ENCODE measurements at regions not wholly inside any gene's neighbourhood (a gene's known extent, or its start where the extent isn't known, plus 50 kb on each side); places are given as distances from the start of the nearest gene placed in this dataset.

DNA sequence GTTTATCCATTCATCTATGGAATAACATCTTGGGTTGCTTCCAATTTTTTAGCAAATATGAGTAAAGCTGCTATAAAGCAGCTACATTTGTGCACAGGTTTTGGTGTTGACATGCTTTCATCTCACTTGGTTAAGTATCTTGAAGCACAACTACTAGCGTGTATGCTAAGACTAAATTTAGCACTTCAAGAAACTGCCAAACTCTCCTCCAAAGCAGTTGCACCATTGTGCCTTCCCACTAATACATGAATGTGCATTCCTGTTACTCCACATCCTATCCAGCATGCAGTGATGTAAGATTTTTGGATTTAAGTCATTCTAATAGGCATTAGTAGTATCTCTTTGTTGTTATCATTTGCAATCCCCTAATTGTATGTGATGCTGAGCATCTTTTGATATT lies 230.7 kb downstream of the KCNA4 start:
- DNase-seq (ENCODE audit: extremely low read depth in 1 of 11, low read depth in 9 of 11, low spot score in 4 of 11), result no peak

DNA sequence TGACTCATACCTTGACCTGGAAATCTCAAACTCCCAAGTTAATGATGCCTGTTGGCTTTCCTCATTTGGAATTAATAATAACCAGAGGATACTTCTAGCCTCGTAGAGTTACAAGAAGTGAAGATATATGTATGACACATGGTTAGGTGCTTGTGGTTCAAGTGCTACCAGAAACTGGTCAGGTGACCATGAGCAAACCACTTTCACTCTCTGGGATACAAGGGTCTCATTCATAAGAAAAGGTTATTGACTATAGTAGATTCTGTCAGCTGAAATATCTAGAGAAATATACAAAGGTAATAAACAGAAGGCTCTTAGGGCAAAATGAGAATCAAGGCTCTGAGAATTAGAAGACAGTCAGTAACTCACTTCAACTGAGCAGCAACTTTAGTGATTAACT lies 233.3 kb downstream of the KCNA4 start:
- no peak for DNase-seq (ENCODE audit: extremely low read depth in 1 of 11, low read depth in 9 of 11, low spot score in 4 of 11)

DNA sequence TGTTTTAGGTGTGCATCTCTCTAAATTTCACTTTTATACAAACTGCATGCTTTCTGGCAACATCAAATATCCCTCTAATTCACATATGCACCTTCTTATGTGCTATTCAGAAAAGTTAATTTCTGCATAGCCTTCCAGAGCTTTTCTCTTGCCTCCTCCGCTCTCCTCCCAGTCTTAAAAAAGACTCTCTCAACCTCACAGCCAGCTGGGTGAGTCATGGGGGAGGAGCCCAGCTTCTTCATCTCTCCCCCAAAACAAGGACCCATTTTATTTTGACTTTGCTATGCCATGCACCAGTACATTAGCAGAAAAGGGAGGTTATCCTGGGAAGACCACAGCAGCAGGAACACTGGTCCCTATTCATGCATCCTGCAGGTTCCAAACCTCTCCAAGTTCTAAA lies 234.4 kb downstream of the KCNA4 start:
- DNase-seq (ENCODE audit: extremely low read depth in 1 of 11, low read depth in 9 of 11, low spot score in 4 of 11), result no peak

DNA sequence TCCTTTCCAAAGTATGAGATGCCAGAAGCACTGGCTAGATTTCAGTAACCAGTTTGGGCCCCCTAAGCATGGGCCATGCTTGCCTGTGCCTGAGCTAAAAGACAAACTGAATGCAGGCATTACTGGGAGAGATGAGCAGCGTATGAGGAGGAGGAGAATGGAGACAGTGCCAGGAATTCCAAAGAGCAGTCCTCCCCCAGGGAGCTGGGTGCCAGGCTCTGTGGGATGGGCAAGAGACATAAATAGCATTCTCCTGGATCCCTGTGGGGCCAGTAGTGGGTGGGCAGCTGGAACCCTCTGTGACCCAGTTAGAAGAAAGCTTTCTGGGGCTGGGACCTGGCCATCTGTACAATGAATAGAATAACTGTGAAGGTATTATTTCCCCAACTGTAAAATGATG lies 235.6 kb downstream of the KCNA4 start:
- no peak for DNase-seq (ENCODE audit: extremely low read depth in 1 of 11, low read depth in 9 of 11, low spot score in 4 of 11)

DNA sequence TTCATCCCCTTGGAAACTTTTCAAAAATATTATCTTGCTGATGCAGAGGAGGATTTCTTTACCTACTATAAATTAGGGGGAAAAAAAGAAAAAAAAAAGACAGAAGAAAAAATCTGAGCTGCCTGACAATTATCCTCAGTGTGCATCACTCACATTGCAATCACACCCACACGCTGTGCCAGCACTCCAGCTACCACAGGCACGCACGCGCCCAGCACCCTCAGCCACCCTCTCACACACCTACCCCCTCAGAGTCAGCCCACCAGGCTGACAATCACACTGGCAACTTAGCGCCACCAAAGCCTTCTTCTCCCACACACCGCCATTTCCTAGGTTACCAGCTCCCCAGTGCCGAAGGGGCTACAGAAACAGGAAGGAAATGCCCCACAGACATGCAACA lies 236.1 kb downstream of the KCNA4 start:
- no peak for DNase-seq (ENCODE audit: extremely low read depth in 1 of 11, low read depth in 9 of 11, low spot score in 4 of 11)

DNA sequence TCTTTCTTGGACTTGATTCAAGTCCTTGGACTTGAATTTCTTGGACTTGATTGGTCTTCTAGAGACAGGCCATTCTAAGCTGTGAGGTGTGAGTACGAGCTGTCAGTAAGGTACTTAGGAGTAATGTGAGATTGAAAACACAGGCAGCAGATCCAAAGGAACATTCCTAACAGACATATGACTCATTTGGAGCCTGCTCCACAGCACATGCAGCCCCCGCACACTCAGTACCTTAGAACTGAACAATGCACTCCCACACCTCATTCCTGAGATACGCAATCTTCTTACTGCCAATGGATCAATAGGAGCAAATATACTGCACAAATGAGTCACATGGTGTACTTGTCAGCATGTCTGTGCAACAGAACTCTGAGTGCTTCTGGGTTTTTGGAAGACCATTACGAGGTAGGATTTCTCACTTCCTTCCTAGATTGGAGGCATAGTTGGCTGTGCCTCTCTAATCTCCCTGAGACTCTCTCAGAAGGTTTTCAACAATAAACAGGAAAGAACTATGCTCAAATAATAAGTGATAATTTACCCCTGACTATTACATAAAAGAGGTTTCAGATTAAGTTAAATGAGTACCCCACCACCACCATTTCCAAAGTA lies 243.1 kb downstream of the KCNA4 start:
- no peak for DNase-seq (ENCODE audit: extremely low read depth in 1 of 11, low read depth in 9 of 11, low spot score in 4 of 11)

DNA sequence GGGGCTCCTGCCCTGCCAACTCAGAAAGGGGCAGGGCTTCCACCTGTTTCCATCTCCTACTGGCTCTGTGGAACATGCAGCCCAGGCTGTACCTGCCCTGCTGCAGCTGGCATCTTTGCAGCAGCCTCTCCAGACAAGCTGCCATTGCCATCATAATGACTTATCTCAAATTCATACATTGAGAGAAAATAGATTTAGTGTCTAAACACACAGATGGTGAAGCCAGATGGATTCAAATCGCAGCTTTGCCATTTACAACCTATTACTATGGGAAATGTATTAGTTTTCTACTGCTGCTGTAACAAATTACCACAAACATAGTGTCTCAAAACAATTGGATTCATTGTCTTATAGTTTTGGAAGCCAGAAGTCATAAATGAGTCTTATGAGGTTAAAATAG lies 260.0 kb downstream of the KCNA4 start:
- DNase-seq (ENCODE audit: extremely low read depth in 1 of 11, low read depth in 9 of 11, low spot score in 4 of 11), result no peak

DNA sequence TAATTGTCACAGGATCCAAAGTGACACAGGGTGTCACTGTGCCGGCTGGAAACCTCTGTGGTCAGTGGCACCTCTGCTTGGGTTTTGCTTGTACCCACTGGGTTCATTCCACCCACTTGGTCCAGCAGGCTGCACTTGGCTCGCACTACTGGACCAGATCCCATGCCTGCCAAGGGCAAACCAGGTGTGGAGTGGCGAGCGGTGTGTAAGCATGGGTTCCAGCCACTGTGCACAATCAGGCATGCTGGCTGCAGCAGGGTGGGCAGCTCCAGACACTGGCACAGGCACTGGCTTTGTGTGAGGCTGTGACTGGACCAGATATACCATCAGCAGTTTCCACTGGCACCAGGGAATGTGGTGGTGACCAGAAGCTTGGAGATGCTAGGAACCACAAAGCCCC lies 261.4 kb downstream of the KCNA4 start:
- no peak for DNase-seq (ENCODE audit: extremely low read depth in 1 of 11, low read depth in 9 of 11, low spot score in 4 of 11)

DNA sequence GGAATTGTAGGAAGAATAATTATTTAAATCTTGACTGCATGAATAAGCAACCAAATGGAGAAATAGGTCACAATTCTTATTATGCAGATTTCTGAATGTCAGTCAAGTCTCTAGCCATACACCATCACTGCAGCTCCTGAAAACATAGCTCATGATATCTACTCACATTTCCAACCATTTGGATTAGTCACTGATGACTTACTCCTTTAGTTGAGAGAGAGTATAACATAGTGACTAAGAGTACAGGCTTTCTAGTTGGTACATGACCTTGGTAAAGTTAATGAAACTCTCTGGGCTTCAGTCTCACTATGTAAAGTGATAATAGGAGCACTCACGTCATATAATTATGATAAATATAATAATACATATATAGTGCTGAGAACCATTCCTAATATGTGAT lies 265.2 kb downstream of the KCNA4 start:
- no peak for DNase-seq (ENCODE audit: extremely low read depth in 1 of 11, low read depth in 9 of 11, low spot score in 4 of 11)

DNA sequence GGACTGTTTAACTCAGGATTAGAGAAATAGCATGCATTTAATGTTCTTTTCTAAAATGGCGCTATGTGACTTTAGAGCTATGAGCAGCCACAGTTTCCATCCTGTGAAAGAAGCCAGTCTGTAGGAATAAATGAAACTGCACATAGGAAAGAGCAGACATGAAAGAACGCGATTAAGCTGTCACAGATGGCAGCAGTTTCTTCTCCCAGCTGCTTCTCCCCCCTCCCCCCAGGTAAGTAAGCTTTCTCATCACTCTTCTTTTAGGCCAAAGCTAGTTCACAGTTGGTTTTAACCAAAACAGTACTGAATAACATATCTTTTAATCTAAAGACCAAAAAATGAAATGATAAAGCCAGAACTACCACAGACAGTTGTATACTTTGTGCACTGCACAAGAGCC lies 266.4 kb downstream of the KCNA4 start:
- DNase-seq (ENCODE audit: extremely low read depth in 1 of 11, low read depth in 9 of 11, low spot score in 4 of 11), result no peak

DNA sequence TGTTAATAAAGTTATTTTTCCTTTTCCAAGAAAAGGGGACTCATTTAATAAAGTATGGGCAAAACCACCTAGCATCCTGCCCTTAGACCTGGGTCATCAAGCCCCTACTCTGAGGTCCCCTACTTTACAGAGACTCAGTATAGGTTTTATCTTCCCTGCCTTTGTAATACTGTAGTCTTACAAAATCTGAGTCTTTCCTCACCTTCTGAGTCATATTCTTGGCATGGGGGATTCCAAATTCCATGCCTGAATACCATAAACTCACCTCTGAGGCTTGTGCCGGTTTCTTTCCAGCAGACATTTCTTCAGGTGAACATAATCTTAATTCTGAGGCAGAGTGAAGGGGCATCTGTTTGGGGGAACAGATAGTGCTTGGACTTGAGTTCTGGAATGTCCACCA lies 282.5 kb downstream of the KCNA4 start:
- no peak for DNase-seq (ENCODE audit: extremely low read depth in 1 of 11, low read depth in 9 of 11, low spot score in 4 of 11)

DNA sequence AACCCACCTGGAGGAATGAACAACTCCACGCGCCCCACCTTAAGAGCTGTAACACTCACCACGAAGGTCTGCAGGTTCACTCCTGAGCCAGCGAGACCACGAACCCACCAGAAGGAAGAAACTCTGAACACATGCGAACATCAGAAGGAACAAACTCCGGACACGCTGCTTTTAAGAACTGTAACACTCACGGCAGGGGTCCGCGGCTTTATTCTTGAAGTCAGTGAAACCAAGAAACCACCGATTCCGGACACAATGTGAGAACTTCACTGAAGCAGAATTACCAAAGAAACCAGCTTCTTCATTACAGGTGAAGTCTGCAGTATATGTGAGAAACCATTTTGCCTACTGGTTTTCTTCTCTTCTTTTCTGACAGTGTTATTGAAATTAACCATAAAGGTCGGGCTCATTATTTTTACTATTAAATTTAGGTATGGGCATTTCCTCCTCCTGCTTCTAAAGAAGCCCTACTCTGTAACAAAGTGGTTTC lies 303.0 kb downstream of the KCNA4 start:
- no peak for DNase-seq (ENCODE audit: extremely low read depth in 1 of 11, low read depth in 9 of 11, low spot score in 4 of 11)

DNA sequence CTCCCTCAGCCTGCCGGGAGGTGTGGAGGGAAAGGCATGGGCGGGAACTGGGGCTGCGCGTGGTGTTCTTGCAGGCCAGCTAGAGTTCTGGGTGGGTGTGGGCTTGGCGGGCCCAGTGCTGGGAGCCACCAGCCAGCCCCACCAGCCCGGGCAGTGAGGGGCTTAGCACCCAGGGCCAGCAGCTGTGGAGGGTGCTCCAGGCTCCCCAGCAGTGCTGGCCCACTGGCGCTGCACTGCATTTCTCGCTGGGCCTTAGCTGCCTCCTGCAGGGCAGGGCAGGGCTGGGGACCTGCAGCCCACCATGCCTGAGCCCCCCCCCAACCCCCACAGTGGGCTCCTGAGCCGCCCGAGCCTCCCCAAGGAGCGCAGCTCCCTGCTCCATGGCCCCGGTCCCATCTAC lies 304.2 kb downstream of the KCNA4 start:
- DNase-seq (ENCODE audit: extremely low read depth in 1 of 11, low read depth in 9 of 11, low spot score in 4 of 11), result no peak

DNA sequence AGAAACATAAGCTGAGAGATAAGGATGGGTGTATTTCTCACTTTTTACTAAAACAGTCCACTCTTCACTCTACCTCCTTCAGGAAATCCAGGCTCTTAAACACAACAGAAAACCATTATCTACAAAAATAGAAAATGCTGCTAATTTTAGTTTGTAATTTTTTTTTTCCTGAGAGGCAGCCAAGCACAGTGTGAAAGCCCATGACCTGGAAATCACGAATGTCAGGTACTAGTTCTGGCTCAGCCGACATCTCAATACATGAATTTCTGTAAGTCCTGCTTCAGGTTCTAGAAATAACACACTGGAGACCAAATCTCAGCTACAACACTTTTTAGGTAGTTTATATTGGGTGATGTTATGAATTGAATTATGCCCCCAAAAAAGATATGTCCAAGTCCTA lies 308.9 kb downstream of the KCNA4 start:
- DNase-seq (ENCODE audit: extremely low read depth in 1 of 11, low read depth in 9 of 11, low spot score in 4 of 11), result no peak

DNA sequence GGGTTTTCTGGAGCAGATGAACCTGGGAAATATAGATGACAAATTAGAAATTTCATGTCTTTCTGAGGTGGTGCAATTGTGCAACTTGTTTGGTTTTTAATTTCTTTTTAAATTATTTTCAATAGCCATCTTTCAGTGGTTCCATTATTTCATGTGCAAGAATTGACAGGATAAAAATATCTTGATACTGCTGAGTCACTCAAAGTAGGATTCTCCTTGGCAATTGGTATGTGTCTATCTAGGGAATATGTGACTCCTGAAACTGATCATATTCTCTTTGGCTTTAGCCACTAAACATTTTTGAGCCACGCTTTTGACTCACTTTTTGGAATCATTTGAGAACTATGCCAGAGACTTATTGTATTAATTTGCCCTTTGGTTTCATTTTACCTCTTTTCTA lies 331.5 kb downstream of the KCNA4 start:
- DNase-seq (ENCODE audit: extremely low read depth in 1 of 11, low read depth in 9 of 11, low spot score in 4 of 11), result no peak

DNA sequence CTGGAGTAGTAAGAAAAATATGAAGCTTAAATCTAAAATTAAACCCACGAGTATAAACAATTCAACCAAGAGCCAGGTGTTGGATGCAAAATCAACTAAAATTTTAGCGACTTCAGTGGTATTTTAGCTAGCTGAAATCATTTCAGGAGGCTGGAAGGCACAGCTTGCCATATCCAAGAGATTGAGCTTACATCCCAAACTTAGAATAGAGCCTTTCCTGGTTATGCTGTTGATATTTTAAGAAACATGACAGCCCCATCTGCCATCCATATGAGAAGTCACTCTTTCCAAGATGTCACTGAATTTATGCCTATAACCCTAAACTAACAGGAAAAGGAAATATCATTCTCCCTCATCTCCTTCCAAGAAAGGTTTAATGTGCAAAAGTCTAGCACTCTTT lies 334.0 kb downstream of the KCNA4 start:
- DNase-seq (ENCODE audit: extremely low read depth in 1 of 11, low read depth in 9 of 11, low spot score in 4 of 11), result no peak

DNA sequence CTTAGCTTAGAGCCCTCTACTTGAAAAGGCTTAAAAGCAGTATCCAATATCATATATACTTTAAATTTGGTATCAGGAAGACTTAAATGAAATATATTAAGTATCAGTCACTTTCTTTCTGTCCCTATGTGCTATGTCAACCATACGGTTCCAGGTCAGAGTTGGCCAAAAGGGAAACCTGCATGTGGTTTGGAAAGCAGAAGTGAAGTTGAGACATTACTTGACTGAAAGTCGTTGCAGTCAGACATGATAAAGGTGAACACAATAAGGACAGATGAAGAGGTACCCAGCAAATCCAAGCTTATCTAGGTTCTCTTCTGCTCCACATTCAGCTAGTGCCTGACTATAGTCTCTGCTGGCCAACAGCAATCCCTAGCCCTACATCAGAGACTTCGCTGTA lies 336.8 kb downstream of the KCNA4 start:
- no peak for DNase-seq (ENCODE audit: extremely low read depth in 1 of 11, low read depth in 9 of 11, low spot score in 4 of 11)

DNA sequence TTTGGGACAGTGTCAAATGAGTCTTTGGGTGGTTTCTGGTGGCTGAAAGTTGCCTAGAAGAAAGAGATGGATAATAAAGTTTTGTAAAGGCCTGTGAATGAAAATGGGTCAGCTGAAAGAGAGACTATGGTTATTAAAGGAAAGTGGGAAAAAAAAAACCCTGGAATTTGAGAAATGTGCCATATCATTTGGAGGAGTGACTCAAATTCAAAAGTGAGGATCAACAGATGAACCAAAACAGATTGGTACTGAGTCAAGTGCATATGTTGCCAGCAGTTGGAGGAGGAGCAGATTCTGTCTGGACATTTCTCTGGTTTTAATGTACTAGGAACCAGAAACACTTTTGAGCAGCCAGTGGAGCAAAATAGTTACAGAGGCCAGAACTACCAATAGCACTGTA lies 339.8 kb downstream of the KCNA4 start:
- no peak for DNase-seq (ENCODE audit: extremely low read depth in 1 of 11, low read depth in 9 of 11, low spot score in 4 of 11)

DNA sequence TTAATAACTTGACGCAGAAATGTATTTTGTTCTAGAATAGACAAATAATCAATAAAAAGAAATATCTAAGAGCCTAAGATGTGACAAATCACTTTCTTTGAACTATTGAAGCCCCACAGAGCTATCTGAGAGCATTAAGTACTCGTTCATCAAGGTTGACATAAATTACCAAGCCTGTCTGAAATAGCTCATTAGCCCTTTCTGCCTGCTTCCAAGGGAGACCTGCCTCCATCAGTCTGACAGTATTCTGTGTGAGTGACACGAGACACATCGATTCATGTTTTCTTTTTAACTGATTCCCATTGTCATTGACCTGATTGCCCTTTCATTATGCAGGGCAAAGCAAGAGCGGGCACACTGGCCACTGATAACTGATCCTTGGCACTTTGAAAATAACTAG lies 347.5 kb downstream of the KCNA4 start:
- DNase-seq (ENCODE audit: extremely low read depth in 1 of 11, low read depth in 9 of 11, low spot score in 4 of 11), result no peak

DNA sequence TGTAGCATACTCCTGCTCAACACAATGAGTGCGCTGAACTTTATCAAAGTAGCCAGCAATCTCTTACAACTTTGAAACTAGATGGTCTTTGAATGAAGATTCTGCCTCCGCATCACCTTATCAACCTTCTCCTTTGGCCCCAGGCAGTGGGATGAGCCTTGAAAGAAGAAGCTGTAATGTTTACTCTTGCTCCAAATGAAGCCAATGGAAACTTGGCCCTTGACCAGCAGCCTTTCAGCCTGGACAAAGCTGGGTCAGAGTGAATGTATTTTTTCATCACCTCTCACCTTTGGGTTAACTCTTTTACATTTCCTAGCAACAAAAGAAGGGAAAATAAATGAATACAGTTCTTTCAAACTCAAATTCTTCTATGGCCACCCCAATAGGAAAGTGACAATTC lies 359.1 kb downstream of the KCNA4 start:
- DNase-seq (ENCODE audit: extremely low read depth in 1 of 11, low read depth in 9 of 11, low spot score in 4 of 11), result no peak

DNA sequence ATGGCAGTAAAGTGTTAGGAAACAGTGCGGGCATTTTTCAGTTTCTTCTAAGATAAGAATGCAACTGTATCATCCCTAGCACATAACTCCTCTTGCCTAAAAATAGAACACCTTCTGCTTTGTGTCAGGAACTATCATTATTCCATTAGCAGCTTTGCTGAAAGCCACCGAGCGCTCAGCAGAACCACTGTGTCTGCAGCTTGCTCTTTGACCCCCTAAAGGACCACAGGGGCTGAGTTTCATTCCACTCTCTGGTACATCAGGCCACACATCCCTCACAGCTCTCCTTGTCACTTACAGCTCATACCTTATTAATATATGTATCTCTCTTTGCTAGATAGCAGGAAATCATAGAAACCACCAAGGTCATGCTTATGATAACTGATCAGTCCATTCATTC lies 360.2 kb downstream of the KCNA4 start:
- no peak for DNase-seq (ENCODE audit: extremely low read depth in 1 of 11, low read depth in 9 of 11, low spot score in 4 of 11)

DNA sequence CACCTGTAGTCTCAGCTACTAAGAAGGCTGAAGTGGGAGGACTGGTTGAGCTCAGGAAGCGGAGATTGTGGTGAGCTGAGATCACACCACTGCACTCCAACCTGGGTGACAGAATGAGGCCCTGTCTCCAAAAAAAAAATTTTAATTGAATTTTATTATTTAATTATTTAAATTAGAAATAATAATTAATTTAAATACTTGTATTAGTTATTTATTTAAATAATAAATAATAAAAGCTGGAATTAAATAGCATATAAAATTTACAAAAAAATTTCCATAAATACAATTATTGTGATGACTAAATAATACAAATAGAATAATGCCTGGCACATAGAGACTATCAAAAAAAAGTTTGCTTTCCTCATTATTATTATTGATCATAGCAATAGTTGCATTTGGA lies 371.5 kb downstream of the KCNA4 start:
- no peak for DNase-seq (ENCODE audit: extremely low read depth in 1 of 11, low read depth in 9 of 11, low spot score in 4 of 11)
